H1 (cell line): ENCODE measurements at regions not wholly inside any gene's neighbourhood (a gene's known extent, or its start where the extent isn't known, plus 50 kb on each side); places are given as distances from the start of the nearest gene placed in this dataset.

Source experiments
- CTCF ChIA-PET: fragments of 300-600 bp; sonication (Branson Sonifier 250); formaldehyde crosslinking; loops from one replicate; lab custom pipeline; 2021; ENCODE audit not compliant: partially characterized antibody; lab: Charles Lee
- POLR2A ChIA-PET: fragments of 300-600 bp; sonication (Branson Sonifier 250); formaldehyde crosslinking; loops from one replicate; lab custom pipeline; 2021; ENCODE audit warnings: inconsistent platforms; ENCODE audit not compliant: partially characterized antibody; lab: Charles Lee
- DNase-seq, 2 experiments: peaks; one replicate each; pipeline versions ENCODE4 v3.0.0 to v3.0.0-alpha.2; 2010 to 2022; ENCODE audit warnings: low spot score in 2 of 2, low read depth in 1 of 2, mixed read lengths in 1 of 2
- FAIRE-seq: peaks from 2 replicates; lab custom pipeline; 2011; peaks lifted over from hg19 to GRCh38; lab: Jason Lieb, UNC
- H2AFZ ChIP-seq: 2 replicates; pipeline ENCODE4 v1.8.1; 2012; ENCODE audit warnings: low read length, inconsistent platforms
- H2AK5ac ChIP-seq: 2 replicates; pipeline ENCODE4 v1.6.1; 2013; ENCODE audit warnings: low read depth, low read length
- H2BK120ac ChIP-seq: replicated peaks from 2 replicates; pipeline ENCODE3; 2013; ENCODE audit warnings: low read depth, low read length, inconsistent platforms
- H2BK12ac ChIP-seq: 2 replicates; pipeline ENCODE4 v1.6.1; 2013; ENCODE audit warnings: low read depth, low read length
- H2BK15ac ChIP-seq: 2 replicates; pipeline ENCODE4 v1.6.1; 2013; ENCODE audit warnings: low read length
- H2BK20ac ChIP-seq: 2 replicates; pipeline ENCODE4 v1.6.1; 2013; ENCODE audit warnings: low read length
- H2BK5ac ChIP-seq: 2 replicates; pipeline ENCODE4 v1.6.1; 2013; ENCODE audit warnings: low read depth, low read length
- H3K14ac ChIP-seq: 2 replicates; pipeline ENCODE4 v1.6.1; 2013; ENCODE audit warnings: inconsistent platforms; ENCODE audit not compliant: insufficient read length
- H3K18ac ChIP-seq: 2 replicates; pipeline ENCODE4 v1.6.1; 2013; ENCODE audit warnings: low read length; ENCODE audit errors: extremely low read depth
- H3K23ac ChIP-seq: 2 replicates; pipeline ENCODE4 v1.6.1; 2013; ENCODE audit warnings: inconsistent platforms; ENCODE audit not compliant: insufficient read length
- H3K23me2 ChIP-seq: 2 replicates; pipeline ENCODE4 v1.6.1; 2013; ENCODE audit warnings: low read depth, low read length
- H3K27ac ChIP-seq: 2 replicates; pipeline ENCODE4 v1.6.1; 2011; ENCODE audit warnings: low read depth, low read length, inconsistent platforms
- H3K27me3 ChIP-seq, 4 experiments: replicated peaks in 1 of 4; 1 replicate in 1 of 4; 2 replicates in 3 of 4; pipeline versions ENCODE4 v1.6.1 to v1.8.1; 2011 to 2013; ENCODE audit warnings: low read length in 3 of 4, mild to moderate bottlenecking in 3 of 4, inconsistent platforms in 2 of 4, mixed read lengths in 2 of 4, moderate library complexity in 1 of 4; ENCODE audit not compliant: control insufficient read depth in 3 of 4, insufficient read depth in 3 of 4; ENCODE audit errors: extremely low read depth in 1 of 4
- H3K36me3 ChIP-seq, 4 experiments: 2 replicates each; pipeline versions ENCODE4 v1.6.1 to v1.8.1; 2011 to 2013; ENCODE audit warnings: mild to moderate bottlenecking in 4 of 4, low read length in 3 of 4, moderate library complexity in 2 of 4, control low read depth in 1 of 4, inconsistent platforms in 1 of 4; ENCODE audit not compliant: insufficient read depth in 4 of 4, control insufficient read depth in 2 of 4
- H3K4ac ChIP-seq: replicated peaks from 2 replicates; pipeline ENCODE3; 2013; ENCODE audit warnings: low read length, low read depth, mixed read lengths, inconsistent platforms; ENCODE audit not compliant: insufficient read length
- H3K4me1 ChIP-seq, 4 experiments: replicated peaks in 1 of 4; 1 replicate in 1 of 4; 2 replicates in 3 of 4; pipeline versions ENCODE4 v1.6.1 to v1.8.1; 2011 to 2013; ENCODE audit warnings: low read length in 3 of 4, inconsistent platforms in 2 of 4, mixed read lengths in 1 of 4; ENCODE audit not compliant: insufficient read depth in 4 of 4, control insufficient read depth in 3 of 4
- H3K4me2 ChIP-seq, 2 experiments: 2 replicates each; pipeline versions ENCODE4 v1.6.1 to v1.8.1; 2011 to 2013; ENCODE audit warnings: low read depth in 2 of 2, low read length in 2 of 2, control low read depth in 1 of 2, inconsistent platforms in 1 of 2, mild to moderate bottlenecking in 1 of 2; ENCODE audit not compliant: insufficient read depth in 1 of 2
- H3K4me3 ChIP-seq, 4 experiments: fragments of 200-600, 300-600 bp in 1 of 4; sonication (generic), shearing (Covaris generic), sonication (Bioruptor Twin) in 1 of 4; 2 replicates each; pipeline versions ENCODE4 v1.5.1 to v1.8.1; 2011 to 2016; ENCODE audit warnings: low read length in 4 of 4, low read depth in 3 of 4, control low read depth in 2 of 4, inconsistent platforms in 2 of 4, mild to moderate bottlenecking in 2 of 4, mixed read lengths in 1 of 4, moderate library complexity in 1 of 4; ENCODE audit not compliant: insufficient read depth in 2 of 4; ENCODE audit errors: extremely low read depth in 1 of 4
- H3K56ac ChIP-seq: replicated peaks from 2 replicates; pipeline ENCODE3; 2013; ENCODE audit warnings: low read depth, mild to moderate bottlenecking, mixed read lengths, low read length, inconsistent platforms; ENCODE audit not compliant: insufficient read length
- H3K79me1 ChIP-seq: 2 replicates; pipeline ENCODE4 v1.6.1; 2013; ENCODE audit warnings: low read depth, low read length, control low read depth
- H3K79me2 ChIP-seq, 2 experiments: 2 replicates each; pipeline versions ENCODE4 v1.6.1 to v1.8.1; 2012 to 2013; ENCODE audit warnings: low read length in 2 of 2, mild to moderate bottlenecking in 2 of 2, inconsistent platforms in 1 of 2; ENCODE audit not compliant: insufficient read depth in 2 of 2, control insufficient read depth in 1 of 2
- H3K9ac ChIP-seq, 4 experiments: replicated peaks in 1 of 4; 1 replicate in 1 of 4; 2 replicates in 3 of 4; pipeline versions ENCODE4 v1.6.1 to v1.8.1; 2011 to 2013; ENCODE audit warnings: low read depth in 3 of 4, low read length in 3 of 4, control low read depth in 2 of 4, mild to moderate bottlenecking in 2 of 4, moderate library complexity in 2 of 4, inconsistent platforms in 1 of 4; ENCODE audit errors: extremely low read depth in 1 of 4
- H3K9me3 ChIP-seq, 2 experiments: 2 replicates each; pipeline versions ENCODE4 v1.6.1 to v1.8.1; 2012 to 2013; ENCODE audit warnings: mild to moderate bottlenecking in 2 of 2, moderate library complexity in 2 of 2, control low read depth in 1 of 2, inconsistent platforms in 1 of 2, low read depth in 1 of 2, low read length in 1 of 2, mixed read lengths in 1 of 2; ENCODE audit not compliant: insufficient read depth in 2 of 2
- H4K20me1 ChIP-seq, 2 experiments: replicated peaks in 1 of 2; 2 replicates each; pipeline versions ENCODE3 to v1.8.1; 2011 to 2013; ENCODE audit warnings: inconsistent platforms in 2 of 2, low read length in 2 of 2, mild to moderate bottlenecking in 1 of 2; ENCODE audit not compliant: insufficient read depth in 2 of 2, control insufficient read depth in 1 of 2
- H4K5ac ChIP-seq: 2 replicates; pipeline ENCODE4 v1.6.1; 2013; ENCODE audit warnings: low read length, low read depth, mixed read lengths, inconsistent platforms; ENCODE audit not compliant: insufficient read length
- H4K8ac ChIP-seq: 2 replicates; pipeline ENCODE4 v1.8.0; 2013; ENCODE audit warnings: mild to moderate bottlenecking, moderate library complexity, low read length, inconsistent platforms; ENCODE audit not compliant: insufficient read depth; ENCODE audit errors: extremely low read depth
- H4K91ac ChIP-seq: replicated peaks from 2 replicates; pipeline ENCODE3; 2013; ENCODE audit warnings: low read length, mixed read lengths, inconsistent platforms; ENCODE audit not compliant: insufficient read length
- CTCF ChIP-seq, 3 experiments: IDR thresholded peaks; 1 replicate in 2 of 3; 2 replicates in 1 of 3; pipeline versions ENCODE4 v1.5.1 to v1.6.1; 2011; ENCODE audit warnings: low read length in 3 of 3, mild to moderate bottlenecking in 3 of 3, inconsistent platforms in 2 of 3, low read depth in 1 of 3, moderate library complexity in 1 of 3; ENCODE audit not compliant: insufficient read depth in 1 of 3; ENCODE audit errors: control extremely low read depth in 1 of 3
- EZH2 ChIP-seq: fragments of 200-600 bp; sonication (generic); IDR thresholded peaks from 2 replicates; pipeline ENCODE4 v1.7.1; 2012; ENCODE audit warnings: low read depth, mild to moderate bottlenecking, moderate library complexity, low read length, inconsistent platforms; ENCODE audit not compliant: severe bottlenecking
- KDM4A ChIP-seq: IDR thresholded peaks from one replicate; pipeline ENCODE4 v1.7.1; 2012; ENCODE audit warnings: low read depth, mild to moderate bottlenecking, moderate library complexity, low read length, inconsistent platforms; ENCODE audit not compliant: severe bottlenecking
- RAD21 ChIP-seq, 2 experiments: IDR thresholded peaks in 1 of 2; conservative IDR thresholded peaks in 1 of 2; 2 replicates each; pipeline ENCODE4 v1.6.1; 2011; ENCODE audit warnings: low read depth in 2 of 2, low read length in 2 of 2, improper control_type of control experiment in 1 of 2, inconsistent platforms in 1 of 2, mild to moderate bottlenecking in 1 of 2, moderate library complexity in 1 of 2
- TBP ChIP-seq: IDR thresholded peaks from 2 replicates; pipeline ENCODE4 v1.6.1; 2011; ENCODE audit warnings: low read depth, low read length, improper control_type of control experiment
- TCF12 ChIP-seq: IDR thresholded peaks from 2 replicates; pipeline ENCODE4 v1.6.1; 2011; ENCODE audit warnings: low read depth, mild to moderate bottlenecking, low read length
- WGBS, 2 experiments: shearing (Covaris generic) in 1 of 2; methylation state at CpG; one replicate each; pipeline versions ENCODE4 v1.1.6 to v1.1.7; 2013 to 2015; ENCODE audit warnings: low lambda C conversion rate in 2 of 2, mixed read lengths in 2 of 2, inconsistent platforms in 1 of 2, low coverage in 1 of 2, missing lambda C conversion rate in 1 of 2; ENCODE audit not compliant: insufficient replicate concordance in 2 of 2, insufficient coverage in 1 of 2, insufficient read length in 1 of 2; ENCODE audit errors: extremely low coverage in 1 of 2, missing lambda C conversion rate in 1 of 2; 5-methylcytosine and 5-hydroxymethylcytosine counted together

- Histone ChIP-seq H3K56ac (no peak overlapping the region), H2AK5ac (no peak overlapping the region), H3K36me3 (no peaks in the 10 kb centered on the region), H4K5ac (no peak overlapping the region), H4K20me1 (no peaks in the 10 kb centered on the region), H4K8ac (no peak overlapping the region), H3K79me2 (no peaks in the 10 kb centered on the region), H2BK120ac (no peak overlapping the region), H3K9me3 (no peaks in the 10 kb centered on the region), H3K27ac (no peak overlapping the region), H3K23me2 (no peaks in the 10 kb centered on the region; the same call in 1 of the 2 replicates), H3K4me1 (no peaks in the 10 kb centered on the region), H2BK5ac (no peak overlapping the region), H3K4me2 (no peak overlapping the region), H3K23ac (no peak overlapping the region), H3K4me3 (no peak overlapping the region), H3K14ac (no peak overlapping the region), H2AFZ (no peak overlapping the region), H4K91ac (no peak overlapping the region), H3K4ac (no peak overlapping the region), H2BK20ac (no peak overlapping the region), H3K9ac (no peak overlapping the region), H2BK12ac (no peak overlapping the region), H3K18ac (no peak overlapping the region), H3K27me3 (no peaks in the 10 kb centered on the region), H2BK15ac (no peak overlapping the region), H3K79me1 (no peaks in the 10 kb centered on the region)
- CTCF ChIA-PET = interaction anchor here (0.6 to 0.9 kb wide), 4 partner anchors 17 to 820 kb away, joined by 3 to 5 read pairs (median 3); no protein-coding TSS in a partner anchor
- no peak for FAIRE-seq
- DNase-seq = no peak
- TF ChIP-seq RAD21 (IDR thresholded peaks at IDR 0.05 in 1 of 2, conservative IDR thresholded peaks at IDR 0.05 in 1 of 2; ENCODE audit: low read depth in 2 of 2, low read length in 2 of 2) (peak; percentile 75 to 83), KDM4A (no peak), EZH2 (no peak), TCF12 (no peak), TBP (no peak), CTCF (IDR thresholded peaks at IDR 0.05; ENCODE audit: control extremely low read depth in 1 of 3, insufficient read depth in 1 of 3, low read depth in 1 of 3, low read length in 3 of 3) (peak in 2 of 3 experiments; percentile 47 to 48; a peak in 3 of 4 replicates)
- POLR2A ChIA-PET = no interaction called here
- WGBS, 2 experiments = 84% methylated on average over 3 of the region's 3 CpGs; no CpG with 5 or more reads in 1 of the 2 experiments
Measured at GRCh38 chr3:80785475-80785874, 976.0 kb downstream of the GBE1 start.
